ENCODE measurements at regions not wholly inside any gene's neighbourhood (a gene's known extent, or its start where the extent isn't known, plus 50 kb on each side); places are given as distances from the start of the nearest gene placed in this dataset.
"Not testable (repeated sequence)": the region's sequence is repeated elsewhere in the genome, so short reads cannot be mapped to it uniquely, and the experiment has no call there.

DNA sequence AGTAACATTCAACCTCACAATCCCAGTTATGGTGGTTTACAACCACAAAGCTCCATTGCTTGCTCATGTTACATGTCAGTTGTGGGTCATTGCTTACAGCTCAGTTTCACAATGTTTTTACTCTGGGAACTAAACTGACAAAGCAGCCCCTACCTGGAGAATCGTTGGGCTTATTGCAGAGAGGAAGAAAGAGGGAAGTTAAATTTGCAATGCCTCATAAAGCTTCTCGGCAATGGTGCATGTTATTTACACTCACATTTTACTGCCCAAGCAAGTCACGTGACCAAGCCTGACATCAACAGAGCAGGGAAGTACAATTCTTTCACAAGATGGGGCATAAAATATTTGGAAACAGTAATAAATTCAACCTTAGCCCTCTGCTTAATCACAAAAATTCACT lies 441.6 kb downstream of the TDRD3 start:
- POLR2A ChIA-PET: no interaction called here
- no peaks in the 10 kb centered on the region for H3K36me3 ChIP-seq (ENCODE audit: control insufficient read depth in 2 of 3, insufficient read depth in 3 of 3, low read length in 3 of 3)
- CTCF ChIA-PET: no interaction called here
- ATAC-seq (no peak), DNase-seq (no peak)
- H3K36me3 Mint-ChIP-seq: peaks cover 0 to 5% (median 0%) of the 10 kb centered on the region in 5 donors
- intact Hi-C loops (cut with micrococcal nuclease): no loop called here
- no peaks in the 10 kb centered on the region for H3K9me3 ChIP-seq (ENCODE audit: control insufficient read depth in 2 of 3, low read length in 3 of 3)
- no peaks in the 10 kb centered on the region for H3K4me1 Mint-ChIP-seq
- no peaks in the 10 kb centered on the region for H3K27me3 Mint-ChIP-seq
- H3K27me3 ChIP-seq (ENCODE audit: control insufficient read depth in 2 of 2, insufficient read depth in 2 of 2, low read length in 2 of 2): no peaks in the 10 kb centered on the region
- no peak overlapping the region for H3K4me3 ChIP-seq (ENCODE audit: low read length)
- H3K27ac ChIP-seq (ENCODE audit: low read depth, low read length): no peak overlapping the region
- no peak overlapping the region for H3K4me3 Mint-ChIP-seq
- peaks cover 0 to 23% (median 3%) of the 10 kb centered on the region in 11 donors for H3K9me3 Mint-ChIP-seq
- H3K27ac Mint-ChIP-seq: no peak overlapping the region
- H3K4me1 ChIP-seq (ENCODE audit: control insufficient read depth in 2 of 2, insufficient read depth in 2 of 2, low read length in 2 of 2): no peaks in the 10 kb centered on the region

DNA sequence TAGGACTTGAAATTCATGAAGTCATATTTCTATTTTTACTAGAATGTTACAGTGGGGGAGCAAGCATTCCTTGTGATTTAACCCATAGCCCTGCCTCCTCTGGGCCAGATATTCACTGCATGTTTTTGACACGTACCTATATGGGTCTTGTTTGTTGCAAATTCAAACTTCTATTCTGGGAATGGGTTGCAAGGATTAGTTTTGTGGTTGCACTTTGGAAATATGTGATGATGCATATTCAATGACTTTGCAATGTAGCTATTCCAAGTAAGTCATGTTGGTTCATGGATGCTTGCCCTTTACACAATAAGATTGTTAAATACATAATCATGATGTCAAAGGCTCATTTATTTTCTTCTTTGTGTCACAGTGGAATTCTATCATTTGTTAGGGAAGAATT lies 440.8 kb downstream of the TDRD3 start:
- no peaks in the 10 kb centered on the region for H3K27me3 ChIP-seq (ENCODE audit: control insufficient read depth in 2 of 2, insufficient read depth in 2 of 2, low read length in 2 of 2)
- Mint-ChIP-seq H3K9me3 (peaks cover 0 to 20% (median 4%) of the 10 kb centered on the region in 11 donors), H3K36me3 (peaks cover 0 to 5% (median 0%) of the 10 kb centered on the region in 5 donors), H3K27ac (no peak overlapping the region), H3K27me3 (no peaks in the 10 kb centered on the region), H3K4me1 (no peaks in the 10 kb centered on the region), H3K4me3 (no peak overlapping the region)
- no peaks in the 10 kb centered on the region for H3K9me3 ChIP-seq (ENCODE audit: control insufficient read depth in 2 of 3, low read length in 3 of 3)
- ATAC-seq: no peak
- no peak overlapping the region for H3K4me3 ChIP-seq (ENCODE audit: low read length)
- no peaks in the 10 kb centered on the region for H3K4me1 ChIP-seq (ENCODE audit: control insufficient read depth in 2 of 2, insufficient read depth in 2 of 2, low read length in 2 of 2)
- DNase-seq: no peak
- H3K27ac ChIP-seq (ENCODE audit: low read depth, low read length): no peak overlapping the region
- intact Hi-C loops (cut with micrococcal nuclease): no loop called here
- POLR2A ChIA-PET: no interaction called here
- CTCF ChIA-PET: no interaction called here
- no peaks in the 10 kb centered on the region for H3K36me3 ChIP-seq (ENCODE audit: control insufficient read depth in 2 of 3, insufficient read depth in 3 of 3, low read length in 3 of 3)

DNA sequence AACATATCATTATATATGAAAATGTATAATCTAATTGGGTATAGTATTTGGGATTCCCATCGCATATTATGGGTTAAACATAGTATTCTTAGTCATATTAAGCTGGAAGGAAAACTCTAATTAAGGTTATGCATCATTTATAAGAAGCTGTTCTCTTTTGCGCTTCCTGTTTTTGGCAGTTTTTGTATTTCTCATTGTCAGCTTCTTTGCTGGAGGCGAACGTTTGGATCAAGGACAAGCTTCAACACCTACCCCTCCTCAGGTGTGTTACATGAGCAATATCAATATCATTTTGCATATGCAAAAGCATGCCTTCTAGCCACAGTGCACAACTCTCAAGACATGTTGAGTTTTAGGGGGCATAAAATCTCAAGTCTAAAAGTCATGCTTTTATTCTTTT lies 439.8 kb downstream of the TDRD3 start:
- Mint-ChIP-seq H3K4me1 (no peaks in the 10 kb centered on the region), H3K9me3 (peaks cover under 1 to 18% (median 4%) of the 10 kb centered on the region in 11 donors), H3K27me3 (no peaks in the 10 kb centered on the region), H3K27ac (no peak overlapping the region), H3K4me3 (no peak overlapping the region), H3K36me3 (peaks cover 0 to 5% (median 0%) of the 10 kb centered on the region in 5 donors)
- ChIA-PET POLR2A (no interaction called here), CTCF (no interaction called here)
- Histone ChIP-seq H3K9me3 (ENCODE audit: control insufficient read depth in 2 of 3, low read length in 3 of 3) (no peaks in the 10 kb centered on the region), H3K36me3 (ENCODE audit: control insufficient read depth in 2 of 3, insufficient read depth in 3 of 3, low read length in 3 of 3) (no peaks in the 10 kb centered on the region), H3K27ac (ENCODE audit: low read depth, low read length) (no peak overlapping the region), H3K27me3 (ENCODE audit: control insufficient read depth in 2 of 2, insufficient read depth in 2 of 2, low read length in 2 of 2) (no peaks in the 10 kb centered on the region), H3K4me1 (ENCODE audit: control insufficient read depth in 2 of 2, insufficient read depth in 2 of 2, low read length in 2 of 2) (no peaks in the 10 kb centered on the region), H3K4me3 (ENCODE audit: low read length) (no peak overlapping the region)
- DNase-seq (no peak), ATAC-seq (no peak)
- intact Hi-C loops (cut with micrococcal nuclease): no loop called here

DNA sequence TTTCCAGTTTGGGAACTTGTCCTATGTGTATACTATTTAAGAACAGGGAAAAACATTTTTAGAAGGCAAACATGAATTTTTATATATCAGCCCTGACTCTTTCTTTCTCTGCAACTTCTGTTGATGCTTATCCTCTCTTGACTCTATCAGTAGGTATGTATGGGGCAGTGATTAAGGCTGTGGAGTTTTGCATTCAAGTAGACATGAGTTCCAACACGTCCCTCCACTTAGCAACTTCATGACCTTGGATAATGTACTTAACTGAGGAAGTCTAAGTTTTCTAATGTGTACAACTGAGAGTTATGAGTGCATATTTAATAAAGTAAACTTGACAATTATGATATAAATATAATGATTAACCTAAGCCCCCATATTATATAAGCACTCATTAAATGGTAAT lies 414.6 kb downstream of the TDRD3 start:
- intact Hi-C loops (cut with micrococcal nuclease): no loop called here
- H3K36me3 ChIP-seq (ENCODE audit: control insufficient read depth in 2 of 3, insufficient read depth in 3 of 3, low read length in 3 of 3): no peaks in the 10 kb centered on the region
- ChIA-PET POLR2A (no interaction called here), CTCF (no interaction called here)
- Mint-ChIP-seq H3K9me3 (peaks cover 0 to 22% (median 9%) of the 10 kb centered on the region in 11 donors), H3K27me3 (no peaks in the 10 kb centered on the region), H3K4me1 (peaks cover 0 to 1% (median 0%) of the 10 kb centered on the region in 7 donors), H3K36me3 (no peaks in the 10 kb centered on the region), H3K27ac (no peak overlapping the region), H3K4me3 (no peak overlapping the region)
- DNase-seq (no peak), ATAC-seq (no peak)
- H3K9me3 ChIP-seq (ENCODE audit: control insufficient read depth in 2 of 3, low read length in 3 of 3): no peaks in the 10 kb centered on the region
- no peak overlapping the region for H3K4me3 ChIP-seq (ENCODE audit: low read length)
- no peaks in the 10 kb centered on the region for H3K27me3 ChIP-seq (ENCODE audit: control insufficient read depth in 2 of 2, insufficient read depth in 2 of 2, low read length in 2 of 2)
- H3K4me1 ChIP-seq (ENCODE audit: control insufficient read depth in 2 of 2, insufficient read depth in 2 of 2, low read length in 2 of 2): no peaks in the 10 kb centered on the region
- H3K27ac ChIP-seq (ENCODE audit: low read depth, low read length): no peak overlapping the region

DNA sequence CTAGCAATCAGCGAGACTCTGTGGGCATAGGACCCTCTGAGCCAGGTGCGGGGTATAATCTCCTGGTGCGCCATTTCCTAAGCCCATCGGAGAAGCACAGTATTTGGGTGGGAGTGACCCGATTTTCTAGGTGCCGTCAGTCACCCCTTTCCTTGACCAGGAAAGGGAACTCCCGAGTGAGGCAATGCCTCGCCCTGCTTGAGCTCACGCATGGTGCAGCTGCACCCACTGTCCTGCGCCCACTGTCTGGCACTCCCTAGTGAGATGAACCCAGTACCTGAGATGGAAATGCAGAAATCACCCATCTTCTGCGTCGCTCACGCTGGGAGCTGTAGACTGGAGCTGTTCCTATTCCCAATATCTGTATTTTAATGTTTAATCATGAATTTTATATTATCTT lies 408.6 kb downstream of the TDRD3 start:
- CTCF ChIA-PET; H3K27ac Mint-ChIP-seq; POLR2A ChIA-PET; H3K4me1 Mint-ChIP-seq; H3K27me3 ChIP-seq (ENCODE audit: control insufficient read depth in 2 of 2, insufficient read depth in 2 of 2, low read length in 2 of 2); H3K4me1 ChIP-seq (ENCODE audit: control insufficient read depth in 2 of 2, insufficient read depth in 2 of 2, low read length in 2 of 2); H3K36me3 Mint-ChIP-seq; H3K4me3 ChIP-seq (ENCODE audit: low read length); H3K9me3 ChIP-seq (ENCODE audit: control insufficient read depth in 2 of 3, low read length in 3 of 3); intact Hi-C loops (cut with micrococcal nuclease); H3K27ac ChIP-seq (ENCODE audit: low read depth, low read length); H3K27me3 Mint-ChIP-seq; H3K36me3 ChIP-seq (ENCODE audit: control insufficient read depth in 2 of 3, insufficient read depth in 3 of 3, low read length in 3 of 3); DNase-seq; ATAC-seq; H3K4me3 Mint-ChIP-seq: not testable (repeated sequence)
- H3K9me3 Mint-ChIP-seq: peaks cover 0 to 15% (median 7%) of the 10 kb centered on the region in 11 donors

DNA sequence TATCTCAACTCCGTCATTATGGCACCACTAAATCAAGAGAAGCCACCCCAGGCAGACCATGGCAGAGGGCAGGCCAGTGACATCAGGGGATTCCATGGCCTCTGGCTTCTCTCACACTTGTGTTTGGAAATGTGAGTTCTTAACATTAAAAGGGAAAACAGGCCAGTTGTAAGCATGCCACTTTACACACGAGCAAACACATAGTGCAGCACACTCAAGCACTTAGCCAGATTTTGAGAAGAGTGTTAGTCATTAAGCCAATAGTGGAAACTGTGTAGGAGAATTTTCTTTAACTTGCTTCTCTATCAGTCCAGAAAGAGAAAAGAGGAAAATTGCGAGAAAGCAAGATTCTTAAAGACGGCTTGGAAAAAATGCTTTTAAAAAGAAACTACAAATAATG lies 401.5 kb downstream of the TDRD3 start:
- Mint-ChIP-seq H3K4me3 (no peak overlapping the region), H3K9me3 (peaks cover 0 to 7% (median 3%) of the 10 kb centered on the region in 11 donors), H3K27ac (no peak overlapping the region), H3K4me1 (no peaks in the 10 kb centered on the region), H3K36me3 (no peaks in the 10 kb centered on the region), H3K27me3 (no peaks in the 10 kb centered on the region)
- Histone ChIP-seq H3K4me1 (ENCODE audit: control insufficient read depth in 2 of 2, insufficient read depth in 2 of 2, low read length in 2 of 2) (no peaks in the 10 kb centered on the region), H3K9me3 (ENCODE audit: control insufficient read depth in 2 of 3, low read length in 3 of 3) (no peaks in the 10 kb centered on the region), H3K4me3 (ENCODE audit: low read length) (no peak overlapping the region), H3K27me3 (ENCODE audit: control insufficient read depth in 2 of 2, insufficient read depth in 2 of 2, low read length in 2 of 2) (no peaks in the 10 kb centered on the region), H3K36me3 (ENCODE audit: control insufficient read depth in 2 of 3, insufficient read depth in 3 of 3, low read length in 3 of 3) (no peaks in the 10 kb centered on the region), H3K27ac (ENCODE audit: low read depth, low read length) (no peak overlapping the region)
- CTCF ChIA-PET: no interaction called here
- no peak for ATAC-seq
- DNase-seq: no peak
- POLR2A ChIA-PET: no interaction called here
- intact Hi-C loops (cut with micrococcal nuclease): no loop called here

DNA sequence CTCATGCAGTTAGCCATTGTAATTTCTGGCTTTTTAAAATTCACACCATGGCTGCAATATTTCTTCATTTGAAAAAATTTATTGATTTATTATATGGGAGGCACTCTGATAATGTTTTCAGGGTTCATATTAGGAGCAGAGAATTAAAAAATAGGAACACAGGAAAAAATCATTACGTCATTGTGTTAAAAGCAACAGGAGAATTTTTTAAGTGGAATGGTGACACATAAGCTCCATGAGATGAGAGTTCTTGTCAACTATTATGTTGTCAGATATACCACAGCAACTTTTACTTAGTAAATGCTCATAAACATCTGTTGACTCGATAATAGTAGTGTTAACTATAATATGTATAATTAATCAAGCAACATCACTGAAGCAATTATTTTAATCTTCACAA lies 400.1 kb downstream of the TDRD3 start:
- no peak for ATAC-seq
- Mint-ChIP-seq H3K27ac (no peak overlapping the region), H3K27me3 (no peaks in the 10 kb centered on the region), H3K36me3 (no peaks in the 10 kb centered on the region), H3K9me3 (peaks cover 0 to 9% (median 0%) of the 10 kb centered on the region in 11 donors), H3K4me1 (no peaks in the 10 kb centered on the region), H3K4me3 (no peak overlapping the region)
- intact Hi-C loops (cut with micrococcal nuclease): no loop called here
- H3K4me3 ChIP-seq (ENCODE audit: low read length): no peak overlapping the region
- no peaks in the 10 kb centered on the region for H3K9me3 ChIP-seq (ENCODE audit: control insufficient read depth in 2 of 3, low read length in 3 of 3)
- no peaks in the 10 kb centered on the region for H3K36me3 ChIP-seq (ENCODE audit: control insufficient read depth in 2 of 3, insufficient read depth in 3 of 3, low read length in 3 of 3)
- H3K27me3 ChIP-seq (ENCODE audit: control insufficient read depth in 2 of 2, insufficient read depth in 2 of 2, low read length in 2 of 2): no peaks in the 10 kb centered on the region
- ChIA-PET CTCF (no interaction called here), POLR2A (no interaction called here)
- DNase-seq: no peak
- H3K27ac ChIP-seq (ENCODE audit: low read depth, low read length): no peak overlapping the region
- H3K4me1 ChIP-seq (ENCODE audit: control insufficient read depth in 2 of 2, insufficient read depth in 2 of 2, low read length in 2 of 2): no peaks in the 10 kb centered on the region
